Loucy (cell line): ENCODE measurements at regions not wholly inside any gene's neighbourhood (a gene's known extent, or its start where the extent isn't known, plus 50 kb on each side); places are given as distances from the start of the nearest gene placed in this dataset.

Experiments
- H2AFZ ChIP-seq: fragments of 200-600 bp; sonication (generic); 2 replicates; pipeline ENCODE4 v1.6.0; 2016; ENCODE audit warnings: antibody characterized with exemption, mild to moderate bottlenecking, low read length, moderate library complexity
- H3F3A ChIP-seq: fragments of 200-600 bp; 2 replicates; pipeline ENCODE4 v1.6.0; 2016; ENCODE audit warnings: antibody characterized with exemption, low read depth, mild to moderate bottlenecking
- H3K27me3 ChIP-seq: fragments of 200-600 bp; sonication (generic); 2 replicates; pipeline ENCODE4 v1.6.1; 2014; ENCODE audit warnings: low read length, mild to moderate bottlenecking; ENCODE audit not compliant: insufficient read depth, poor library complexity, severe bottlenecking
- H3K36me3 ChIP-seq: fragments of 200-600 bp; sonication (generic); 2 replicates; pipeline ENCODE4 v1.6.1; 2016; ENCODE audit warnings: low read length; ENCODE audit not compliant: insufficient read depth
- H3K4me1 ChIP-seq: fragments of 200-600 bp; sonication (generic); 2 replicates; pipeline ENCODE4 v1.5.1; 2014; ENCODE audit warnings: low read length, mild to moderate bottlenecking; ENCODE audit not compliant: insufficient read depth, poor library complexity, severe bottlenecking
- H3K4me2 ChIP-seq: fragments of 200-600 bp; sonication (generic); 2 replicates; pipeline ENCODE4 v1.6.0; 2014; ENCODE audit warnings: antibody characterized with exemption, low read length, low read depth, mild to moderate bottlenecking; ENCODE audit not compliant: poor library complexity, severe bottlenecking
- H3K4me3 ChIP-seq: fragments of 200-600 bp; sonication (generic); 2 replicates; pipeline ENCODE4 v1.5.1; 2014; ENCODE audit warnings: low read length, mild to moderate bottlenecking, mixed read lengths; ENCODE audit not compliant: poor library complexity, severe bottlenecking
- H3K79me2 ChIP-seq: fragments of 200-600 bp; sonication (generic); 2 replicates; pipeline ENCODE4 v1.6.1; 2014; ENCODE audit warnings: low read length; ENCODE audit not compliant: insufficient read depth
- H3K9ac ChIP-seq: fragments of 200-600 bp; sonication (generic); 2 replicates; pipeline ENCODE4 v1.6.0; 2014; ENCODE audit warnings: mild to moderate bottlenecking, low read depth, low read length, moderate library complexity; ENCODE audit not compliant: poor library complexity, severe bottlenecking
- H3K9me2 ChIP-seq: fragments of 200-600 bp; sonication (generic); replicated peaks from 2 replicates; pipeline ENCODE4 v1.6.1; 2016; ENCODE audit warnings: low read depth, low read length, mixed read lengths
- H3K9me3 ChIP-seq: fragments of 200-600 bp; sonication (generic); 2 replicates; pipeline ENCODE4 v1.6.1; 2014; ENCODE audit warnings: mild to moderate bottlenecking, antibody characterized with exemption, low read length, low read depth; ENCODE audit not compliant: insufficient read depth
- H4K20me1 ChIP-seq: fragments of 200-600 bp; sonication (generic); 2 replicates; pipeline ENCODE4 v1.6.0; 2014; ENCODE audit warnings: antibody characterized with exemption, low read length, mild to moderate bottlenecking; ENCODE audit not compliant: insufficient read depth, poor library complexity, severe bottlenecking
- EZH2phosphoT487 ChIP-seq: fragments of 200-600 bp; IDR thresholded peaks from 2 replicates; pipeline ENCODE4 v1.6.1; 2018; ENCODE audit warnings: antibody characterized with exemption, mild to moderate bottlenecking, moderate library complexity, borderline replicate concordance
- TF ChIP-seq, protein P1 (sequence below): fragments of 200-600 bp; sonication (generic); conservative IDR thresholded peaks from 2 replicates; pipeline ENCODE4 v1.5.1; 2014; ENCODE audit warnings: mild to moderate bottlenecking, antibody characterized with exemption, low read length

DNA sequence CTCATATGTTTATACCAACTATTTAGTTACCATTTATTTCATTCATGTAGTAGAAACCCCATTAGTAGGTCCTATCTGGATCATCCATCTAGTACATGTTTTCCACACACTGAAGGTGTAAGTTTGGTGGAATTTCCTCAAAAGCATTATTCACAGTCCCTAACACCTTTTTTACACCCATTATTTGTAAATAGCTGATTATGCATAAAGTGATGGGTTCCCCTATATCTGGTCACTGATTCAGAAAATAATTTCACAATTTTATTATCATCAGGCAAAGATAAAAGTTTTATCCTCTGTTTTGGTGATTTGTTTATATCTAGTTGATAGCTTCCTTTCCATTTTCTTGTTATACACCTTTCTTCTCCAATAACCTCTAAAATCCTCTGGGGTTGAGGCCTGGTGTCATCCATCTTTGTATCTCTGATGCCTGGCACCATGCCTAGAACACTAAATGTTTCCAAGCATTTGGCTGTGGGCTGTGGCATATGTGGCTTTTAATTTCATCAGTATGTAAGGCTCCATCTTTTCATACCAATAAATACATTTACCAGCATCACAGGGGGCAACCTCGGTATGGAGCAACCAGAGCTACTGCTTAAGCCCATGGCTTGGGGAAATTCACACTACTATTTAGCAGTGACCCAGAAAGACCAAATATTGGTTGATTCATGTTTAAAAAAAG is 1089.5 kb upstream of the LRRN3 start:
- no peak overlapping the region for H3K4me2 ChIP-seq
- TF ChIP-seq EZH2phosphoT487: no peak
- TF ChIP-seq, protein P1, sequence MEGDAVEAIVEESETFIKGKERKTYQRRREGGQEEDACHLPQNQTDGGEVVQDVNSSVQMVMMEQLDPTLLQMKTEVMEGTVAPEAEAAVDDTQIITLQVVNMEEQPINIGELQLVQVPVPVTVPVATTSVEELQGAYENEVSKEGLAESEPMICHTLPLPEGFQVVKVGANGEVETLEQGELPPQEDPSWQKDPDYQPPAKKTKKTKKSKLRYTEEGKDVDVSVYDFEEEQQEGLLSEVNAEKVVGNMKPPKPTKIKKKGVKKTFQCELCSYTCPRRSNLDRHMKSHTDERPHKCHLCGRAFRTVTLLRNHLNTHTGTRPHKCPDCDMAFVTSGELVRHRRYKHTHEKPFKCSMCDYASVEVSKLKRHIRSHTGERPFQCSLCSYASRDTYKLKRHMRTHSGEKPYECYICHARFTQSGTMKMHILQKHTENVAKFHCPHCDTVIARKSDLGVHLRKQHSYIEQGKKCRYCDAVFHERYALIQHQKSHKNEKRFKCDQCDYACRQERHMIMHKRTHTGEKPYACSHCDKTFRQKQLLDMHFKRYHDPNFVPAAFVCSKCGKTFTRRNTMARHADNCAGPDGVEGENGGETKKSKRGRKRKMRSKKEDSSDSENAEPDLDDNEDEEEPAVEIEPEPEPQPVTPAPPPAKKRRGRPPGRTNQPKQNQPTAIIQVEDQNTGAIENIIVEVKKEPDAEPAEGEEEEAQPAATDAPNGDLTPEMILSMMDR: no peak
- no peaks in the 10 kb centered on the region for H3K79me2 ChIP-seq
- no peaks in the 10 kb centered on the region for H3K27me3 ChIP-seq
- H3K4me1 ChIP-seq: no peaks in the 10 kb centered on the region
- no peaks in the 10 kb centered on the region for H4K20me1 ChIP-seq
- no peak overlapping the region for H3K4me3 ChIP-seq
- no peaks in the 10 kb centered on the region for H3F3A ChIP-seq
- no peaks in the 10 kb centered on the region for H3K9me3 ChIP-seq
- no peaks in the 10 kb centered on the region for H3K9me2 ChIP-seq
- no peak overlapping the region for H3K9ac ChIP-seq
- H3K36me3 ChIP-seq: no peaks in the 10 kb centered on the region
- no peak overlapping the region for H2AFZ ChIP-seq

DNA sequence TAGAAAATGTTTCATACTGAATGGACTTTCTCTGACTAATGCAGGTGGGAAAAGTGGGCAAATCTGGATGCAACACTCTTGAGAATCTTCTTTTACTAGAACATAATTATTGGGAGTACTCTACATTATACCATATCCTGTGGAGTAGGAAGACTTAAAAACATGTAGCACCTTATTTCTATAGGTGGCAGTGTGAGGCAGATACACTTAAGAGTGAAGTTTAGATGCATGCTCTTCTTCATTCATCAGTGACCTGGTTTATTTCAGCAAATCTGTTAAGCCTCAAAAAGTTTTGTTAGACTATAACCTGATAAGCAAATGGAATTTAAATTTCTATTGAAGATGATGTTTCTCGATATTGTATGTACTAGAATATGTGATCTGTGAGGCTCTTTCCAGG is 1087.1 kb upstream of the LRRN3 start:
- no peaks in the 10 kb centered on the region for H3K4me1 ChIP-seq
- H3K9me3 ChIP-seq: no peaks in the 10 kb centered on the region
- no peaks in the 10 kb centered on the region for H3K9me2 ChIP-seq
- H3K27me3 ChIP-seq: no peaks in the 10 kb centered on the region
- H3K9ac ChIP-seq: no peak overlapping the region
- no peaks in the 10 kb centered on the region for H3K79me2 ChIP-seq
- H3K4me3 ChIP-seq: no peak overlapping the region
- H3F3A ChIP-seq: no peaks in the 10 kb centered on the region
- no peak overlapping the region for H2AFZ ChIP-seq
- H3K36me3 ChIP-seq: no peaks in the 10 kb centered on the region
- no peak overlapping the region for H3K4me2 ChIP-seq
- TF ChIP-seq, protein P1: no peak
- TF ChIP-seq EZH2phosphoT487: no peak
- no peaks in the 10 kb centered on the region for H4K20me1 ChIP-seq

DNA sequence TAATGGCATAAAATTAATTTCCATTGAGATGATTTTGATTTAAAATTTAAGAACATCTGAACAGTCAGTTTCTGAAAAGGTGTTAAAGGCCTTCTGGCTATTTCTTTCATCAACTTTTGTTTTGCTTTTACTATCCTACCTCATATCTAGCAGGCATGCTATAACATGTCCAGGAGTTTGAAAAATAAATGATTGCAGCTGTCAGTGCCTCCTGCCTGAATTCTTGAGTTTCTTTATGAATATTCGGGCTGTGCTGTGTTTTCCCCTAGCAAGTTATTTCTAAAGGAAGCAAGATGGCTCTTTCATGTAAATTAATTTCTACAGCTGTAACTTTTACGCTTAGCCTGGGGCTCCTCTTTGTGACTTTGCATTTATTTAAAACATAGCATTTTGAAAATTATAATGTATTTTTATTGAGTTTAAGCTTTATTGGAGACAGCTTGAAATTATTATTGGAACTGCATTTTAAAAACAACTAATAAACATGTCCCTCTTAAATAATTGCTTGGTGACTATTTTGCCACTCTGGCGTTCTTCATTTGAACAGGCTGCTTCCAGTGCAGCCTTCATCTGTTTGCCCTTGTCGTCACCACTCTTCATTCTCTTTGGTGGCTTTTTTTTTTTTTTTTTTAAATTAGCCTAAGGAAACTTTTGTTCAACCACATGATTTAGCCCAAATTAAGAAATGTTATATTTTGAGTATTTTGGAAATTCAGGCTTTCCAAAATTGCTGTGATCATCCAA is 1083.4 kb upstream of the LRRN3 start:
- H3K4me1 ChIP-seq: no peaks in the 10 kb centered on the region
- H4K20me1 ChIP-seq: no peaks in the 10 kb centered on the region
- H3K9me2 ChIP-seq: no peaks in the 10 kb centered on the region
- H3K9me3 ChIP-seq: no peaks in the 10 kb centered on the region
- no peak overlapping the region for H3K4me2 ChIP-seq
- H2AFZ ChIP-seq: no peak overlapping the region
- TF ChIP-seq, protein P1: no peak
- TF ChIP-seq EZH2phosphoT487: no peak
- H3K4me3 ChIP-seq: no peak overlapping the region
- H3F3A ChIP-seq: no peaks in the 10 kb centered on the region
- no peak overlapping the region for H3K9ac ChIP-seq
- H3K36me3 ChIP-seq: no peaks in the 10 kb centered on the region
- no peaks in the 10 kb centered on the region for H3K27me3 ChIP-seq
- H3K79me2 ChIP-seq: no peaks in the 10 kb centered on the region
